GM23338 (cell line): ENCODE measurements at regions not wholly inside any gene's neighbourhood (a gene's known extent, or its start where the extent isn't known, plus 50 kb on each side); places are given as distances from the start of the nearest gene placed in this dataset.

ENCODE experiments used
- ATAC-seq: fragments of 200-7000 bp; cut with Tn5 transposase; 3 replicates; pipeline ENCODE4 v1.9.1; 2020
- DNase-seq: peaks from one replicate; pipeline ENCODE4 v3.0.0-alpha.2; 2015; ENCODE audit warnings: low spot score
- H2AFZ ChIP-seq: fragments of 200-600 bp; sonication (generic); 2 replicates; pipeline ENCODE4 v1.8.0; 2016; ENCODE audit warnings: antibody characterized with exemption, mild to moderate bottlenecking, moderate library complexity
- H3F3A ChIP-seq: fragments of 200-600 bp; sonication (generic); replicated peaks from 2 replicates; pipeline ENCODE4 v1.8.0; 2017; ENCODE audit warnings: antibody characterized with exemption, mixed run types, low read depth
- H3K27ac ChIP-seq: fragments of 200-600 bp; sonication (generic); 2 replicates; pipeline ENCODE4 v1.6.1; 2016; ENCODE audit warnings: low read depth
- H3K27me3 ChIP-seq: fragments of 200-600 bp; sonication (generic); 2 replicates; pipeline ENCODE4 v1.8.0; 2016; ENCODE audit warnings: mild to moderate bottlenecking, mixed run types, moderate library complexity; ENCODE audit not compliant: insufficient read depth
- H3K36me3 ChIP-seq: fragments of 200-600 bp; sonication (generic); 2 replicates; pipeline ENCODE4 v1.8.0; 2016; ENCODE audit warnings: mild to moderate bottlenecking; ENCODE audit not compliant: insufficient read depth
- H3K4me1 ChIP-seq: fragments of 200-600 bp; sonication (generic); 2 replicates; pipeline ENCODE4 v1.8.0; 2016; ENCODE audit warnings: mild to moderate bottlenecking, moderate library complexity; ENCODE audit not compliant: insufficient read depth
- H3K4me2 ChIP-seq: fragments of 200-600 bp; sonication (generic); 2 replicates; pipeline ENCODE4 v1.7.1; 2017; ENCODE audit warnings: mixed run types
- H3K4me3 ChIP-seq: fragments of 200-600 bp; sonication (generic); 2 replicates; pipeline ENCODE4 v1.6.1; 2016; ENCODE audit warnings: mixed run types
- H3K79me2 ChIP-seq: fragments of 200-600 bp; sonication (generic); replicated peaks from 2 replicates; pipeline ENCODE4 v1.8.0; 2017; ENCODE audit warnings: mild to moderate bottlenecking; ENCODE audit not compliant: insufficient read depth
- H3K9me2 ChIP-seq: fragments of 200-600 bp; sonication (generic); 2 replicates; pipeline ENCODE4 v1.8.0; 2017; ENCODE audit not compliant: insufficient read depth
- H4K20me1 ChIP-seq: fragments of 200-600 bp; sonication (generic); replicated peaks from 2 replicates; pipeline ENCODE4 v1.8.0; 2017; ENCODE audit warnings: mild to moderate bottlenecking; ENCODE audit not compliant: insufficient read depth
- H3K27ac Mint-ChIP-seq: 2 replicates; pipeline ENCODE4 v1.8.0; 2020; ENCODE audit warnings: inconsistent platforms, mild to moderate bottlenecking, moderate library complexity, mixed read lengths
- H3K27me3 Mint-ChIP-seq: 3 replicates; pipeline ENCODE4 v1.8.0; 2022; ENCODE audit warnings: low read depth, mild to moderate bottlenecking, moderate library complexity, mixed read lengths, inconsistent platforms; ENCODE audit not compliant: insufficient read depth, poor library complexity
- H3K36me3 Mint-ChIP-seq: 3 replicates; pipeline ENCODE4 v1.8.0; 2021; ENCODE audit warnings: low read depth, mild to moderate bottlenecking, inconsistent platforms, moderate library complexity, mixed read lengths
- H3K4me1 Mint-ChIP-seq: 3 replicates; pipeline ENCODE4 v1.8.0; 2020; ENCODE audit warnings: mild to moderate bottlenecking, inconsistent platforms, mixed read lengths
- H3K4me3 Mint-ChIP-seq: 3 replicates; pipeline ENCODE4 v1.8.0; 2021; ENCODE audit warnings: moderate library complexity, mild to moderate bottlenecking, inconsistent platforms, mixed read lengths
- H3K9me3 Mint-ChIP-seq: 3 replicates; pipeline ENCODE4 v1.8.0; 2020; ENCODE audit warnings: moderate library complexity, mild to moderate bottlenecking, inconsistent platforms, mixed read lengths
- CREB1 ChIP-seq: fragments of 250-450 bp; sonication (Bioruptor Pico); IDR thresholded peaks from 2 replicates; pipeline ENCODE4 v1.5.0; 2020; ENCODE audit warnings: low read depth, mild to moderate bottlenecking, moderate library complexity
- CTCF ChIP-seq, 2 experiments: fragments of 200-600 bp in 1 of 2; sonication (generic) in 1 of 2; conservative IDR thresholded peaks; 2 replicates each; pipeline versions ENCODE4 v1.5.1 to v1.6.1; 2016 to 2017; ENCODE audit warnings: antibody characterized with exemption in 2 of 2, low read depth in 2 of 2, mild to moderate bottlenecking in 2 of 2, moderate library complexity in 1 of 2
- ETS1 ChIP-seq: IDR thresholded peaks from 2 replicates; pipeline ENCODE4 v1.6.1; 2016; ENCODE audit warnings: antibody characterized with exemption
- EZH2 ChIP-seq: fragments of 200-600 bp; sonication (generic); IDR thresholded peaks from one replicate; pipeline ENCODE4 v1.8.0; 2017; ENCODE audit warnings: antibody characterized with exemption, mild to moderate bottlenecking, low read depth; ENCODE audit not compliant: unreplicated experiment
- EZH2phosphoT487 ChIP-seq: fragments of 200-600 bp; sonication (generic); IDR thresholded peaks from one replicate; pipeline ENCODE4 v1.8.1; 2018; ENCODE audit warnings: antibody characterized with exemption; ENCODE audit not compliant: unreplicated experiment
- JUNB ChIP-seq: IDR thresholded peaks from one replicate; pipeline ENCODE4 v1.6.1; 2016; ENCODE audit warnings: antibody characterized with exemption; ENCODE audit not compliant: unreplicated experiment
- NANOG ChIP-seq: IDR thresholded peaks from 2 replicates; pipeline ENCODE4 v1.6.1; 2016; ENCODE audit warnings: antibody characterized with exemption, borderline replicate concordance
- POLR2AphosphoS5 ChIP-seq: IDR thresholded peaks from 2 replicates; pipeline ENCODE4 v1.6.1; 2016; ENCODE audit warnings: antibody characterized with exemption, low read depth
- REST ChIP-seq: IDR thresholded peaks from one replicate; pipeline ENCODE4 v1.6.1; 2018; ENCODE audit warnings: antibody characterized with exemption; ENCODE audit not compliant: unreplicated experiment
- STAT1 ChIP-seq: IDR thresholded peaks from one replicate; pipeline ENCODE4 v1.6.1; 2016; ENCODE audit warnings: antibody characterized with exemption; ENCODE audit not compliant: unreplicated experiment
- ZNF114 ChIP-seq: fragments of 250-450 bp; sonication (Bioruptor Pico); IDR thresholded peaks from 2 replicates; pipeline ENCODE4 v1.5.0; 2020; ENCODE audit warnings: mild to moderate bottlenecking, moderate library complexity
- ZNF331 ChIP-seq: fragments of 250-450 bp; sonication (Bioruptor Pico); IDR thresholded peaks from 2 replicates; pipeline ENCODE4 v1.5.0; 2020; ENCODE audit warnings: low read depth, mild to moderate bottlenecking, moderate library complexity
- ZNF462 ChIP-seq: fragments of 250-450 bp; sonication (Bioruptor Pico); IDR thresholded peaks from 2 replicates; pipeline ENCODE4 v1.5.0; 2020; ENCODE audit warnings: mild to moderate bottlenecking, moderate library complexity

- DNase-seq: no peak
- Histone ChIP-seq H2AFZ (no peak overlapping the region), H3K79me2 (no peaks in the 10 kb centered on the region), H3K36me3 (no peaks in the 10 kb centered on the region), H3K4me3 (no peak overlapping the region), H3K4me2 (no peak overlapping the region), H4K20me1 (no peaks in the 10 kb centered on the region), H3K9me2 (no peaks in the 10 kb centered on the region), H3K4me1 (peaks cover 6% of the 10 kb centered on the region; the same call in 1 of the 2 replicates), H3F3A (no peaks in the 10 kb centered on the region), H3K27ac (no peak overlapping the region), H3K27me3 (no peaks in the 10 kb centered on the region)
- Mint-ChIP-seq H3K9me3 (no peaks in the 10 kb centered on the region), H3K27me3 (no peaks in the 10 kb centered on the region), H3K27ac (no peak overlapping the region), H3K4me1 (peaks cover 21% of the 10 kb centered on the region), H3K36me3 (no peaks in the 10 kb centered on the region; the same call in 2 of the 3 replicates), H3K4me3 (no peak overlapping the region)
- no peak for ATAC-seq
- TF ChIP-seq ZNF462 (CRISPR knock-in tag): no peak
- TF ChIP-seq ZNF331 (CRISPR knock-in tag): no peak
- TF ChIP-seq CTCF (conservative IDR thresholded peaks at IDR 0.05; ENCODE audit: low read depth in 2 of 2): no peak
- no peak for TF ChIP-seq REST
- no peak for TF ChIP-seq NANOG
- no peak for TF ChIP-seq EZH2phosphoT487
- no peak for TF ChIP-seq CREB1 (CRISPR knock-in tag)
- no peak for TF ChIP-seq ZNF114
- no peak for TF ChIP-seq ETS1
- no peak for TF ChIP-seq STAT1
- TF ChIP-seq EZH2: no peak
- no peak for TF ChIP-seq JUNB
- no peak for TF ChIP-seq POLR2AphosphoS5
These were observed 380.3 kb downstream of the MRPS30 start for GRCh38 chr5:45189042-45189441.
